Caco-2 (cell line): ENCODE measurements at regions not wholly inside any gene's neighbourhood (a gene's known extent, or its start where the extent isn't known, plus 50 kb on each side); places are given as distances from the start of the nearest gene placed in this dataset.

Experiments
- BruUV-seq: library from RNA; stranded (reverse); fragments of 400-500 nt; replicated peaks from 2 replicates; lab custom pipeline; 2021; lab: Mats Ljungman, UMichigan
- CTCF ChIA-PET: fragments of 300-600 bp; sonication (Branson Sonifier 250); formaldehyde crosslinking; loops from one replicate; lab custom pipeline; 2022; ENCODE audit warnings: antibody characterized with exemption; lab: Charles Lee
- POLR2A ChIA-PET: fragments of 300-600 bp; sonication (Branson Sonifier 250); formaldehyde crosslinking; loops from one replicate; lab custom pipeline; 2022; ENCODE audit warnings: antibody characterized with exemption; lab: Charles Lee
- DNase-seq, 2 experiments: peaks; one replicate each; pipeline versions ENCODE4 v3.0.0 to v3.0.0-alpha.2; 2020 to 2022
- H3K27me3 ChIP-seq: replicated peaks from 2 replicates; pipeline ENCODE4 v1.6.0; 2011; ENCODE audit warnings: low read length; ENCODE audit not compliant: control insufficient read depth, insufficient read depth
- H3K36me3 ChIP-seq: 2 replicates; pipeline ENCODE4 v1.5.1; 2011; ENCODE audit warnings: low read length; ENCODE audit not compliant: control insufficient read depth, insufficient read depth
- H3K4me1 ChIP-seq: fragments of 250-450 bp; sonication (Bioruptor Pico); 2 replicates; pipeline ENCODE4 v1.5.1; 2020; ENCODE audit warnings: mild to moderate bottlenecking
- H3K4me3 ChIP-seq: 2 replicates; pipeline ENCODE4 v1.5.1; 2011; ENCODE audit warnings: low read depth, mild to moderate bottlenecking, control low read depth, low read length
- H3K9me3 ChIP-seq: fragments of 250-450 bp; sonication (Bioruptor Pico); 2 replicates; pipeline ENCODE4 v1.5.1; 2020; ENCODE audit warnings: mild to moderate bottlenecking, moderate library complexity
- H3K27ac Mint-ChIP-seq: one replicate; pipeline ENCODE4 v1.8.0; 2022; ENCODE audit warnings: mixed read lengths; ENCODE audit not compliant: unreplicated experiment
- H3K27me3 Mint-ChIP-seq: one replicate; pipeline ENCODE4 v1.8.0; 2022; ENCODE audit warnings: mixed read lengths; ENCODE audit not compliant: insufficient read depth, unreplicated experiment
- H3K36me3 Mint-ChIP-seq: one replicate; pipeline ENCODE4 v1.8.0; 2022; ENCODE audit warnings: mild to moderate bottlenecking, mixed read lengths; ENCODE audit not compliant: insufficient read depth, unreplicated experiment
- H3K4me1 Mint-ChIP-seq: one replicate; pipeline ENCODE4 v1.8.0; 2022; ENCODE audit warnings: low read depth, mixed read lengths; ENCODE audit not compliant: unreplicated experiment
- H3K4me3 Mint-ChIP-seq: one replicate; pipeline ENCODE4 v1.8.0; 2022; ENCODE audit warnings: mild to moderate bottlenecking, moderate library complexity, mixed read lengths; ENCODE audit not compliant: unreplicated experiment
- H3K9me3 Mint-ChIP-seq: one replicate; pipeline ENCODE4 v1.8.0; 2022; ENCODE audit warnings: mixed read lengths; ENCODE audit not compliant: unreplicated experiment
- intact Hi-C: fragments of 100-400 bp; cut with micrococcal nuclease; formaldehyde crosslinking; loops from one replicate; pipeline ENCODE4 v1.10.0; 2022; ENCODE audit not compliant: unreplicated experiment
- TF ChIP-seq, protein P1 (sequence below), 2 experiments: fragments of 200-600 bp in 1 of 2; IDR thresholded peaks; 1 replicate in 1 of 2; 2 replicates in 1 of 2; pipeline versions ENCODE4 v1.5.1 to v1.8.0; 2011 to 2022; ENCODE audit warnings: antibody characterized with exemption in 1 of 2, control low read depth in 1 of 2, inconsistent platforms in 1 of 2, low read depth in 1 of 2, low read length in 1 of 2, mild to moderate bottlenecking in 1 of 2, moderate library complexity in 1 of 2; ENCODE audit not compliant: insufficient read depth in 1 of 2, severe bottlenecking in 1 of 2, unreplicated experiment in 1 of 2

DNA sequence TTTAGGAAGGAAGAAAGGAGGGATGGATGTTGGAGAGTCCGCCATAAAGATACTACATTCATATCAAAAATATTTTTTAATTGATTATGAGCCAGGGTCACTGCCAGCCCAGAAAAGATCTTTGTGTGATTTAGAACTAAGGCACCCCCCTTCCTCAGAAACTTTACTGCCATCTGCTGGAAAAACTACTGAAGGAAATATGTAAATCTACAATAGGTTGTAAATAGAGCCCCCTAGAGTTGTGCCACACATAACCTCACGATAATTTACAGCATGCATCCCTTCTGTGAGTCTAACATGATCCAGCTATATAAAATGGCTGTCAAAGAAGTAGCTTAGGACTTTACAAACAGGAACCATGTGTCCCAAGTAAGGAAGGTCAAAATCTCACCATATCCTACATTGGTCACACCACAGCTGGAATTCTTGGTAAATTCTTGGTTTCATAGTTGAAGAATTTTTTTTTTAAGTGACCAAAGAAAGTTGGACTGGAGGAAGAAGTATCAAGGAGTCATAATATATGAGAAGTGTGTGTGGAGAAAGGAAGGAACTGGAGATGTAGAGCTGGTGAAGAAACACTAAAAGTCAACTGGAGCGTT, 152.5 kb downstream of the CYP26B1 start:
- POLR2A ChIA-PET = no interaction called here
- Histone ChIP-seq H3K9me3 (no peaks in the 10 kb centered on the region), H3K27me3 (no peaks in the 10 kb centered on the region), H3K4me1 (no peaks in the 10 kb centered on the region), H3K36me3 (no peaks in the 10 kb centered on the region), H3K4me3 (no peak overlapping the region)
- Mint-ChIP-seq H3K4me1 (no peaks in the 10 kb centered on the region), H3K36me3 (no peaks in the 10 kb centered on the region), H3K27me3 (no peaks in the 10 kb centered on the region), H3K27ac (no peak overlapping the region), H3K9me3 (no peaks in the 10 kb centered on the region), H3K4me3 (no peak overlapping the region)
- intact Hi-C loops = loop anchor here (1.0 to 10.0 kb wide), 4 partner anchors 71 to 448 kb away; no protein-coding TSS in a partner anchor
- peak in 1 of 2 experiments; percentile 23 for DNase-seq
- BruUV-seq = no TSS peak
- TF ChIP-seq, protein P1, sequence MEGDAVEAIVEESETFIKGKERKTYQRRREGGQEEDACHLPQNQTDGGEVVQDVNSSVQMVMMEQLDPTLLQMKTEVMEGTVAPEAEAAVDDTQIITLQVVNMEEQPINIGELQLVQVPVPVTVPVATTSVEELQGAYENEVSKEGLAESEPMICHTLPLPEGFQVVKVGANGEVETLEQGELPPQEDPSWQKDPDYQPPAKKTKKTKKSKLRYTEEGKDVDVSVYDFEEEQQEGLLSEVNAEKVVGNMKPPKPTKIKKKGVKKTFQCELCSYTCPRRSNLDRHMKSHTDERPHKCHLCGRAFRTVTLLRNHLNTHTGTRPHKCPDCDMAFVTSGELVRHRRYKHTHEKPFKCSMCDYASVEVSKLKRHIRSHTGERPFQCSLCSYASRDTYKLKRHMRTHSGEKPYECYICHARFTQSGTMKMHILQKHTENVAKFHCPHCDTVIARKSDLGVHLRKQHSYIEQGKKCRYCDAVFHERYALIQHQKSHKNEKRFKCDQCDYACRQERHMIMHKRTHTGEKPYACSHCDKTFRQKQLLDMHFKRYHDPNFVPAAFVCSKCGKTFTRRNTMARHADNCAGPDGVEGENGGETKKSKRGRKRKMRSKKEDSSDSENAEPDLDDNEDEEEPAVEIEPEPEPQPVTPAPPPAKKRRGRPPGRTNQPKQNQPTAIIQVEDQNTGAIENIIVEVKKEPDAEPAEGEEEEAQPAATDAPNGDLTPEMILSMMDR (IDR thresholded peaks at IDR 0.05; ENCODE audit: insufficient read depth in 1 of 2, low read depth in 1 of 2, low read length in 1 of 2, severe bottlenecking in 1 of 2, unreplicated experiment in 1 of 2) = peak; percentile 53 to 58
- CTCF ChIA-PET = interaction anchor here (0.5 to 1.1 kb wide), 2 partner anchors 71 to 111 kb away, joined by 4 to 5 read pairs; no protein-coding TSS in a partner anchor

DNA sequence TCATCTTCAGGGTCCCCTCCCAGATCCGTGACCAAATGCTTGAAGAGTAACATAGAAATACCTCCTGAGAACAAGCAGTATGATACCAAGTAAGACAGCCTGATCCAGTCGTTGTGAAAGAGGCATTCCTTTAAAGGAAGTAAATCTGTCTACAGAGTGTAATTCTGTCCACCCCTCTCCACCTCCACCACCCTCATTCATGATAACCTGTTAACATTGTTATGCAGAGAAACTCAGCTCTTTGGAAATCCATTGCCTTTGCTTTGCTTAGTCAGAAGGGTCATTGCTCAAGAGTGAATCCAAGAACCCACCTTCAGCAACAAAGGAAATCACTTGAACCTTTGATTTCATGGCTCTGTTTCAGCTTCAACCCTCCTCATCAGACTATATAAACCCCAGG, 155.6 kb downstream of the CYP26B1 start:
- CTCF ChIA-PET = no interaction called here
- Mint-ChIP-seq H3K4me3 (no peak overlapping the region), H3K27me3 (no peaks in the 10 kb centered on the region), H3K4me1 (no peaks in the 10 kb centered on the region), H3K27ac (no peak overlapping the region), H3K36me3 (no peaks in the 10 kb centered on the region), H3K9me3 (no peaks in the 10 kb centered on the region)
- no peak overlapping the region for H3K4me3 ChIP-seq
- intact Hi-C loops = loop anchor here (10.0 kb wide), 1 partner anchor 187 kb away; no protein-coding TSS in a partner anchor
- no TSS peak for BruUV-seq
- H3K36me3 ChIP-seq = no peaks in the 10 kb centered on the region
- POLR2A ChIA-PET = no interaction called here
- TF ChIP-seq, protein P1 (IDR thresholded peaks at IDR 0.05; ENCODE audit: insufficient read depth in 1 of 2, low read depth in 1 of 2, low read length in 1 of 2, severe bottlenecking in 1 of 2, unreplicated experiment in 1 of 2) = no peak
- H3K4me1 ChIP-seq = no peaks in the 10 kb centered on the region
- H3K27me3 ChIP-seq = no peaks in the 10 kb centered on the region
- no peaks in the 10 kb centered on the region for H3K9me3 ChIP-seq
- DNase-seq = no peak

DNA sequence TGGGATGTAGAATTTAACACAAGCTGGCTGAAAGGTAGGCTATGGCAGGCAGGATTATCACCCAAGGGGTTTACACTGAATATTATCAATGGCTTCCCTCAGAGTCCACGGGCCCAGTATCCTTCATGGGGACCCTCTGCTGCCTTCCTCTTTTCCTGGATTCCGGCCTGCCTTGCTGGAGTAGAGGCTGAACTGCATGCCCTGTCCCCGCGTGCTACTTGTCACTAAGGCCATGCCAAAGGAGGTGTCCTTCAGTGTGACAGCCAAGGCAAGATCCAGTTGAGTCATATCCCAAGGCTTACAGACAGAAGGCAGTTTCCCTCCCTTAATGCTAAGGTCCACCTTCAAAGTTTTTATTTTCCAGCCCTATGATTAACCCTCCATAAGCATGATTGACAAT, 156.3 kb downstream of the CYP26B1 start:
- Histone ChIP-seq H3K36me3 (no peaks in the 10 kb centered on the region), H3K27me3 (no peaks in the 10 kb centered on the region), H3K9me3 (no peaks in the 10 kb centered on the region), H3K4me3 (no peak overlapping the region), H3K4me1 (no peaks in the 10 kb centered on the region)
- BruUV-seq = no TSS peak
- Mint-ChIP-seq H3K27ac (no peak overlapping the region), H3K36me3 (no peaks in the 10 kb centered on the region), H3K4me1 (no peaks in the 10 kb centered on the region), H3K9me3 (no peaks in the 10 kb centered on the region), H3K4me3 (no peak overlapping the region), H3K27me3 (no peaks in the 10 kb centered on the region)
- ChIA-PET CTCF (no interaction called here), POLR2A (no interaction called here)
- TF ChIP-seq, protein P1 (IDR thresholded peaks at IDR 0.05; ENCODE audit: insufficient read depth in 1 of 2, low read depth in 1 of 2, low read length in 1 of 2, severe bottlenecking in 1 of 2, unreplicated experiment in 1 of 2) = no peak
- intact Hi-C loops = loop anchor here (10.0 kb wide), 1 partner anchor 187 kb away; no protein-coding TSS in a partner anchor
- DNase-seq = no peak
